Liver (tissue), 8 donors: ENCODE measurements at regions not wholly inside any gene's neighbourhood (a gene's known extent, or its start where the extent isn't known, plus 50 kb on each side); places are given as distances from the start of the nearest gene placed in this dataset.

Source experiments
- DNase-seq: peaks from one replicate; pipeline ENCODE4 v3.0.0-alpha.2; 2017; ENCODE audit warnings: low spot score
- H3K27ac ChIP-seq, 2 donors: one replicate each; pipeline ENCODE4 v1.7.0; 2013; ENCODE audit warnings: inconsistent platforms in 2 of 2, low read length in 2 of 2, control low read depth in 1 of 2, low read depth in 1 of 2, mild to moderate bottlenecking in 1 of 2
- H3K27me3 ChIP-seq, 4 donors: one replicate each; pipeline versions ENCODE4 v1.6.1 to v1.7.0; 2013; ENCODE audit warnings: low read length in 3 of 4, inconsistent platforms in 1 of 4, mild to moderate bottlenecking in 1 of 4, moderate library complexity in 1 of 4; ENCODE audit not compliant: control insufficient read depth in 4 of 4, insufficient read depth in 4 of 4
- H3K36me3 ChIP-seq, 4 donors: one replicate each; pipeline versions ENCODE4 v1.6.1 to v1.7.0; 2013; ENCODE audit warnings: low read length in 3 of 4, mild to moderate bottlenecking in 3 of 4, low read depth in 1 of 4, moderate library complexity in 1 of 4; ENCODE audit not compliant: control insufficient read depth in 4 of 4, insufficient read depth in 3 of 4
- H3K4me1 ChIP-seq, 4 donors: one replicate each; pipeline versions ENCODE4 v1.6.1 to v1.7.0; 2013; ENCODE audit warnings: low read length in 3 of 4, mild to moderate bottlenecking in 3 of 4, moderate library complexity in 1 of 4; ENCODE audit not compliant: control insufficient read depth in 4 of 4, insufficient read depth in 4 of 4
- H3K4me3 ChIP-seq, 3 donors: one replicate each; pipeline versions ENCODE4 v1.6.1 to v1.7.0; 2013; ENCODE audit warnings: low read length in 3 of 3, control low read depth in 1 of 3, low read depth in 1 of 3, mild to moderate bottlenecking in 1 of 3
- H3K9ac ChIP-seq, 2 donors: one replicate each; pipeline ENCODE4 v1.7.0; 2013; ENCODE audit warnings: low read length in 2 of 2, mild to moderate bottlenecking in 2 of 2, moderate library complexity in 2 of 2, control low read depth in 1 of 2, low read depth in 1 of 2
- H3K9me3 ChIP-seq, 4 donors: one replicate each; pipeline versions ENCODE4 v1.6.1 to v1.7.0; 2013; ENCODE audit warnings: low read length in 3 of 4; ENCODE audit not compliant: control insufficient read depth in 4 of 4
- EGR1 ChIP-seq, 2 donors: IDR thresholded peaks; 2 replicates each; pipeline ENCODE4 v1.6.1; 2016 to 2018; ENCODE audit warnings: antibody characterized with exemption in 2 of 2, low read depth in 2 of 2
- FOXA1 ChIP-seq: IDR thresholded peaks from 2 replicates; pipeline ENCODE4 v1.6.1; 2016; ENCODE audit warnings: antibody characterized with exemption
- GABPA ChIP-seq, 2 donors: IDR thresholded peaks in 1 of 2; conservative IDR thresholded peaks in 1 of 2; 2 replicates each; pipeline ENCODE4 v1.6.1; 2016; ENCODE audit warnings: antibody characterized with exemption in 2 of 2, mild to moderate bottlenecking in 1 of 2, moderate library complexity in 1 of 2
- HNF4A ChIP-seq, 2 donors: conservative IDR thresholded peaks; 2 replicates each; pipeline ENCODE4 v1.6.1; 2016; ENCODE audit warnings: antibody characterized with exemption in 2 of 2, mild to moderate bottlenecking in 2 of 2
- HNF4G ChIP-seq: IDR thresholded peaks from 2 replicates; pipeline ENCODE4 v1.6.1; 2016; ENCODE audit warnings: antibody characterized with exemption
- JUND ChIP-seq, 2 donors: IDR thresholded peaks; 2 replicates each; pipeline ENCODE4 v1.6.1; 2016; ENCODE audit warnings: antibody characterized with exemption in 2 of 2
- MAX ChIP-seq: IDR thresholded peaks from 2 replicates; pipeline ENCODE4 v1.6.1; 2016; ENCODE audit warnings: antibody characterized with exemption
- NR2F2 ChIP-seq: IDR thresholded peaks from 2 replicates; pipeline ENCODE4 v1.6.1; 2016; ENCODE audit warnings: antibody characterized with exemption
- RAD21 ChIP-seq, 2 donors: IDR thresholded peaks; 2 replicates each; pipeline ENCODE4 v1.6.1; 2016; ENCODE audit warnings: antibody characterized with exemption in 2 of 2, mild to moderate bottlenecking in 2 of 2
- REST ChIP-seq: IDR thresholded peaks from 2 replicates; pipeline ENCODE4 v1.6.1; 2016; ENCODE audit warnings: antibody characterized with exemption, mild to moderate bottlenecking
- RXRA ChIP-seq, 2 donors: IDR thresholded peaks; 2 replicates each; pipeline ENCODE4 v1.6.1; 2017 to 2018; ENCODE audit warnings: antibody characterized with exemption in 2 of 2, mild to moderate bottlenecking in 1 of 2
- SP1 ChIP-seq: IDR thresholded peaks from 2 replicates; pipeline ENCODE4 v1.6.1; 2018; ENCODE audit warnings: antibody characterized with exemption, mild to moderate bottlenecking
- TAF1 ChIP-seq: conservative IDR thresholded peaks from 2 replicates; pipeline ENCODE4 v1.6.1; 2016; ENCODE audit warnings: antibody characterized with exemption, mild to moderate bottlenecking
- YY1 ChIP-seq: IDR thresholded peaks from 2 replicates; pipeline ENCODE4 v1.6.1; 2016; ENCODE audit warnings: antibody characterized with exemption, mild to moderate bottlenecking
- WGBS: extraction: QIAGEN DNeasy Blood & Tissue Kit; methylation state at CpG from one replicate; pipeline ENCODE4 v1.1.7; 2013; 5-methylcytosine and 5-hydroxymethylcytosine counted together
- TF ChIP-seq, protein P1 (sequence below): IDR thresholded peaks from 2 replicates; pipeline ENCODE4 v1.6.1; 2016; ENCODE audit warnings: antibody characterized with exemption
- TF ChIP-seq, protein P2 (sequence below): fragments of 150-350 bp; IDR thresholded peaks from 2 replicates; pipeline ENCODE4 v1.5.1; 2017; ENCODE audit warnings: improper control_type of control experiment, low read depth, low read length; ENCODE audit not compliant: missing input control
- donor health status: healthy.
- donor health status: healthy.
- donor health status: healthy.
- donor health status: healthy.
- donor health status: healthy.

DNA sequence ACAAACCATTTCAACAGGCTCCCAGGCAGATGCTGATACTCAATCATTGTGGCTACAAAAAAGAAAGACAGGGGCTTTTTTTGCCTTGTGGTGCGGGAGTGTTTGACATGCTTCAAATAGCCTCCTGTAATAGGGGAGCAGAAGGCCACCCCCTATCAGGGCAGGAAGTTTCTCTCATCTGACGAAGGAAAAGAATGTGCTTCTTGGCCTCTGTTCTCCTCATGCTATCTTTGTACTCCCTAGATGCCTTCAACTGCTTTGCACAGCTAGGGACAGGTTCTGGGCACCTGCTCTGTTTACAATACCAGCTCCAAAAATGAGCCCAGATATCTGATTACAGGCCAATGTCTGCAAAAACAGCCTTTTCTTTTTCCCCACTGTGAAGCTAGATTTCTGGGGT lies 391.1 kb downstream of the STIM2 start:
- Histone ChIP-seq H3K9me3 (no peaks in the 10 kb centered on the region), H3K36me3 (no peaks in the 10 kb centered on the region), H3K27me3 (peaks cover 0 to 2% (median 0%) of the 10 kb centered on the region in 4 donors), H3K4me1 (no peaks in the 10 kb centered on the region), H3K27ac (no peak overlapping the region), H3K4me3 (no peak overlapping the region), H3K9ac (no peak overlapping the region)
- 52% methylated on average over 2 of the region's 2 CpGs for WGBS
- no peak for DNase-seq
- TF ChIP-seq, protein P1, sequence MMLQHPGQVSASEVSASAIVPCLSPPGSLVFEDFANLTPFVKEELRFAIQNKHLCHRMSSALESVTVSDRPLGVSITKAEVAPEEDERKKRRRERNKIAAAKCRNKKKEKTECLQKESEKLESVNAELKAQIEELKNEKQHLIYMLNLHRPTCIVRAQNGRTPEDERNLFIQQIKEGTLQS, result no peak
- TF ChIP-seq SP1 (no peak), RAD21 (IDR thresholded peaks at IDR 0.05) (no peak), HNF4A (conservative IDR thresholded peaks at IDR 0.05) (no peak), YY1 (no peak), TAF1 (no peak), NR2F2 (no peak), GABPA (IDR thresholded peaks at IDR 0.05 in 1 of 2, conservative IDR thresholded peaks at IDR 0.05 in 1 of 2) (no peak)

DNA sequence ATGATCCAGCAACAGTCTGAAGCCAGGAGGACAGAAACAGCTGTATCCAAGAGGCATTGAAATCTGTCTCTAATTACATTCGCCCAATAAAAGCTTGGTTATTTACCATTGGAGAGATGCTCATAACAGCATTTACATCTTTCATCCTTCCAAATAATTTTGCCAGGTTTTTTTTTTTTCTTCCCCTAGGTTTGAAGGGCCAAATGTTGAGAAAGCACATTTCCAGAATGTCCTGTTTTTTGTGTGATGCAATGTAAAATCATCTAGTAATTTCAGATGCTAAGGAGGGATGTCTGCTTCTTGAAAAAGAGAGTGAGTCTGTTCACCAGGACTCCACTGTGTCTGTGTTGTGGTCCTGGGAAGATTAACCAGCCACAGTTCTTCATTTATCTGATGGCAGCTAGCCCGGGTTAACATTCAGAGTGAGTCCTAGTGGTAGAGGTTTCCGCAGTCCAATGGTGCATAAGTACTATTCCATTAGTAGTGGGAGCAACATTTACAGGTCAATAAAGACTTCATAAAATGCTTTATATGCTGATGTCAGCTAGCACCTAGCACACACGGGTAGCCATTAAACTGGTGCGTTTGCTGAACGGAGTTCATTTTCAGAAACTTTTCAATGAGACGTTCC lies 406.8 kb downstream of the STIM2 start:
- 60% methylated on average over 7 of the region's 7 CpGs for WGBS

DNA sequence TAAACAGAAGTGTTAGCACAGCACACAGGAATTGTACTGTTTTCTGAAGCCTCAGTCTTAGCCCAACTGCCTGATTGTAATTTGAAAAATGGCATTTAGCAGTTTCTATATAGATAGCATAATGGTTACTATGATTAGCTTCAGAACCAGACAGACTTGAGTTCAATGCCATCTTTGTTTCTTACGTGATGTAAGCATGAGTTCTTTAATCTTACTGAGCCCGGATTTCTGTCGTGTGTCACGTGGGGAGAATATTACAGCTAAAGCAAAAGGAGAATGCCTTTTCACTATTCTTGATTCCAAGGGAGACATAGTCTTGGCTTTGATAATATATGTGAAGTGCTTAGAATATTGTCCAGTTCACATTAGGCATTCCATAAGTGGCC lies 407.3 kb downstream of the STIM2 start:
- H3K36me3 ChIP-seq, result no peaks in the 10 kb centered on the region
- no peak overlapping the region for H3K27ac ChIP-seq
- H3K27me3 ChIP-seq, result no peaks in the 10 kb centered on the region
- 68% methylated on average over 4 of the region's 4 CpGs for WGBS
- no peak overlapping the region for H3K4me3 ChIP-seq
- no peak for DNase-seq
- no peak overlapping the region for H3K9ac ChIP-seq
- no peaks in the 10 kb centered on the region for H3K9me3 ChIP-seq
- TF ChIP-seq REST, result no peak
- TF ChIP-seq, protein P1, result no peak
- no peak for TF ChIP-seq HNF4G
- TF ChIP-seq JUND (IDR thresholded peaks at IDR 0.05), result no peak
- TF ChIP-seq RXRA (IDR thresholded peaks at IDR 0.05), result no peak
- no peak for TF ChIP-seq MAX
- no peak for TF ChIP-seq FOXA1
- TF ChIP-seq EGR1 (IDR thresholded peaks at IDR 0.05; ENCODE audit: low read depth in 2 of 2), result no peak
- TF ChIP-seq GABPA (IDR thresholded peaks at IDR 0.05 in 1 of 2, conservative IDR thresholded peaks at IDR 0.05 in 1 of 2), result no peak
- H3K4me1 ChIP-seq, result no peaks in the 10 kb centered on the region

More for the DNA sequence above, 406.8 kb downstream of the STIM2 start:
- H3K4me1 ChIP-seq, result no peaks in the 10 kb centered on the region
- H3K4me3 ChIP-seq, result no peak overlapping the region
- H3K36me3 ChIP-seq, result no peaks in the 10 kb centered on the region
- H3K27ac ChIP-seq, result no peak overlapping the region
- H3K9ac ChIP-seq, result no peak overlapping the region
- DNase-seq, result no peak
- H3K9me3 ChIP-seq, result no peaks in the 10 kb centered on the region
- TF ChIP-seq HNF4A (conservative IDR thresholded peaks at IDR 0.05), result no peak
- no peak for TF ChIP-seq YY1
- TF ChIP-seq FOXA1, result no peak
- TF ChIP-seq, protein P2, sequence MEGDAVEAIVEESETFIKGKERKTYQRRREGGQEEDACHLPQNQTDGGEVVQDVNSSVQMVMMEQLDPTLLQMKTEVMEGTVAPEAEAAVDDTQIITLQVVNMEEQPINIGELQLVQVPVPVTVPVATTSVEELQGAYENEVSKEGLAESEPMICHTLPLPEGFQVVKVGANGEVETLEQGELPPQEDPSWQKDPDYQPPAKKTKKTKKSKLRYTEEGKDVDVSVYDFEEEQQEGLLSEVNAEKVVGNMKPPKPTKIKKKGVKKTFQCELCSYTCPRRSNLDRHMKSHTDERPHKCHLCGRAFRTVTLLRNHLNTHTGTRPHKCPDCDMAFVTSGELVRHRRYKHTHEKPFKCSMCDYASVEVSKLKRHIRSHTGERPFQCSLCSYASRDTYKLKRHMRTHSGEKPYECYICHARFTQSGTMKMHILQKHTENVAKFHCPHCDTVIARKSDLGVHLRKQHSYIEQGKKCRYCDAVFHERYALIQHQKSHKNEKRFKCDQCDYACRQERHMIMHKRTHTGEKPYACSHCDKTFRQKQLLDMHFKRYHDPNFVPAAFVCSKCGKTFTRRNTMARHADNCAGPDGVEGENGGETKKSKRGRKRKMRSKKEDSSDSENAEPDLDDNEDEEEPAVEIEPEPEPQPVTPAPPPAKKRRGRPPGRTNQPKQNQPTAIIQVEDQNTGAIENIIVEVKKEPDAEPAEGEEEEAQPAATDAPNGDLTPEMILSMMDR, result no peak
- H3K27me3 ChIP-seq, result peaks cover 0 to 4% (median 0%) of the 10 kb centered on the region in 4 donors
